ENCODE measurements at regions not wholly inside any gene's neighbourhood (a gene's known extent, or its start where the extent isn't known, plus 50 kb on each side); places are given as distances from the start of the nearest gene placed in this dataset.

- H3K4me3 ChIP-seq (ENCODE audit: low read depth, low read length) = no peak overlapping the region
- TF ChIP-seq CTCF (IDR thresholded peaks at IDR 0.05; ENCODE audit: insufficient read depth, low read depth, low read length) = no peak
- peak; percentile 50 for DNase-seq (ENCODE audit: low read depth)
Observed at GRCh38 chr13:37457612-37458011, 141.0 kb downstream of the POSTN start.

GRCh38 chr13:37456506-37456905 is 142.1 kb downstream of the POSTN start:
- TF ChIP-seq CTCF (IDR thresholded peaks at IDR 0.05; ENCODE audit: insufficient read depth, low read depth, low read length) = no peak
- DNase-seq (ENCODE audit: low read depth) = no peak
- no peak overlapping the region for H3K4me3 ChIP-seq (ENCODE audit: low read depth, low read length)

- no peak for DNase-seq (ENCODE audit: low read depth)
- no peak overlapping the region for H3K4me3 ChIP-seq (ENCODE audit: low read depth, low read length)
- no peak for TF ChIP-seq CTCF (IDR thresholded peaks at IDR 0.05; ENCODE audit: insufficient read depth, low read depth, low read length)
Observed at GRCh38 chr13:37456041-37456440, 142.5 kb downstream of the POSTN start.

GRCh38 chr13:37453246-37453645 is 145.3 kb downstream of the POSTN start:
- DNase-seq (ENCODE audit: low read depth) = peak; percentile 13
- no peak overlapping the region for H3K4me3 ChIP-seq (ENCODE audit: low read depth, low read length)
- no peak for TF ChIP-seq CTCF (IDR thresholded peaks at IDR 0.05; ENCODE audit: insufficient read depth, low read depth, low read length)

- no peak for TF ChIP-seq CTCF (IDR thresholded peaks at IDR 0.05; ENCODE audit: insufficient read depth, low read depth, low read length)
- no peak for DNase-seq (ENCODE audit: low read depth)
- H3K4me3 ChIP-seq (ENCODE audit: low read depth, low read length) = no peak overlapping the region
Observed at GRCh38 chr13:37450276-37450675, 148.3 kb downstream of the POSTN start.

GRCh38 chr13:37448153-37448552 is 150.4 kb downstream of the POSTN start:
- H3K4me3 ChIP-seq (ENCODE audit: low read depth, low read length) = no peak overlapping the region
- no peak for TF ChIP-seq CTCF (IDR thresholded peaks at IDR 0.05; ENCODE audit: insufficient read depth, low read depth, low read length)
- DNase-seq (ENCODE audit: low read depth) = peak; percentile 68

- no peak overlapping the region for H3K4me3 ChIP-seq (ENCODE audit: low read depth, low read length)
- no peak for TF ChIP-seq CTCF (IDR thresholded peaks at IDR 0.05; ENCODE audit: insufficient read depth, low read depth, low read length)
- peak; percentile 90 for DNase-seq (ENCODE audit: low read depth)
Observed at GRCh38 chr13:37446503-37446902, 152.1 kb downstream of the POSTN start.
